SU-DHL-6 (cell line): ENCODE measurements at regions not wholly inside any gene's neighbourhood (a gene's known extent, or its start where the extent isn't known, plus 50 kb on each side); places are given as distances from the start of the nearest gene placed in this dataset.

Experiments used
- H2AFZ ChIP-seq: fragments of 200-600 bp; sonication (generic); 2 replicates; pipeline ENCODE4 v1.6.1; 2014; ENCODE audit warnings: low read depth, mild to moderate bottlenecking, moderate library complexity, mixed read lengths, antibody characterized with exemption, low read length; ENCODE audit not compliant: severe bottlenecking
- H3F3A ChIP-seq: fragments of 200-600 bp; shearing (Covaris generic); 2 replicates; pipeline ENCODE4 v1.6.0; 2016; ENCODE audit warnings: antibody characterized with exemption, mild to moderate bottlenecking; ENCODE audit not compliant: insufficient read depth
- H3K27ac ChIP-seq: fragments of 200-600 bp; sonication (generic); 2 replicates; pipeline ENCODE4 v1.5.1; 2016; ENCODE audit warnings: low read depth, mild to moderate bottlenecking, low read length, moderate library complexity, mixed read lengths
- H3K27me3 ChIP-seq: fragments of 200-600 bp; sonication (generic), shearing (Covaris generic); 2 replicates; pipeline ENCODE4 v1.6.0; 2014; ENCODE audit warnings: mild to moderate bottlenecking, low read length
- H3K36me3 ChIP-seq: fragments of 200-600 bp; sonication (generic); 2 replicates; pipeline ENCODE4 v1.6.1; 2014; ENCODE audit warnings: mild to moderate bottlenecking, low read length, mixed read lengths
- H3K4me2 ChIP-seq: fragments of 300-600, 200-600 bp; shearing (Covaris generic), sonication (generic); 2 replicates; pipeline ENCODE4 v1.6.0; 2014; ENCODE audit warnings: low read length, low read depth, mild to moderate bottlenecking; ENCODE audit not compliant: poor library complexity, severe bottlenecking
- H3K4me3 ChIP-seq: fragments of 200-600 bp; sonication (generic); 2 replicates; pipeline ENCODE4 v1.5.1; 2014; ENCODE audit warnings: antibody characterized with exemption, low read length, mild to moderate bottlenecking, mixed read lengths; ENCODE audit not compliant: insufficient read depth, poor library complexity, severe bottlenecking
- H3K79me2 ChIP-seq: fragments of 200-600 bp; sonication (generic); 2 replicates; pipeline ENCODE4 v1.6.1; 2014; ENCODE audit warnings: mild to moderate bottlenecking, low read length, moderate library complexity; ENCODE audit not compliant: insufficient read depth
- H3K9ac ChIP-seq: fragments of 200-600 bp; sonication (generic); 2 replicates; pipeline ENCODE4 v1.7.0; 2014; ENCODE audit warnings: mild to moderate bottlenecking, low read length
- H3K9me2 ChIP-seq: fragments of 200-600 bp; sonication (generic); replicated peaks from 2 replicates; pipeline ENCODE4 v1.6.1; 2014; ENCODE audit warnings: low read length; ENCODE audit not compliant: insufficient read depth
- H3K9me3 ChIP-seq: fragments of 200-600 bp; sonication (generic); 2 replicates; pipeline ENCODE4 v1.6.1; 2014; ENCODE audit warnings: low read length, mixed read lengths; ENCODE audit not compliant: insufficient read depth
- H4K20me1 ChIP-seq: fragments of 200-600 bp; sonication (generic); 2 replicates; pipeline ENCODE4 v1.6.1; 2014; ENCODE audit warnings: low read depth, mild to moderate bottlenecking, antibody characterized with exemption, low read length, moderate library complexity, mixed read lengths
- CTCF ChIP-seq: fragments of 200-600 bp; sonication (generic); IDR thresholded peaks from one replicate; pipeline ENCODE4 v1.5.1; 2017; ENCODE audit warnings: antibody characterized with exemption, mild to moderate bottlenecking, low read length, moderate library complexity; ENCODE audit not compliant: insufficient read depth, poor library complexity, severe bottlenecking
- EZH2phosphoT487 ChIP-seq: fragments of 200-600 bp; sonication (generic), shearing (Covaris generic); conservative IDR thresholded peaks from 2 replicates; pipeline ENCODE4 v1.6.1; 2018; ENCODE audit warnings: mild to moderate bottlenecking, antibody characterized with exemption, low read length, moderate library complexity, mixed read lengths

DNA sequence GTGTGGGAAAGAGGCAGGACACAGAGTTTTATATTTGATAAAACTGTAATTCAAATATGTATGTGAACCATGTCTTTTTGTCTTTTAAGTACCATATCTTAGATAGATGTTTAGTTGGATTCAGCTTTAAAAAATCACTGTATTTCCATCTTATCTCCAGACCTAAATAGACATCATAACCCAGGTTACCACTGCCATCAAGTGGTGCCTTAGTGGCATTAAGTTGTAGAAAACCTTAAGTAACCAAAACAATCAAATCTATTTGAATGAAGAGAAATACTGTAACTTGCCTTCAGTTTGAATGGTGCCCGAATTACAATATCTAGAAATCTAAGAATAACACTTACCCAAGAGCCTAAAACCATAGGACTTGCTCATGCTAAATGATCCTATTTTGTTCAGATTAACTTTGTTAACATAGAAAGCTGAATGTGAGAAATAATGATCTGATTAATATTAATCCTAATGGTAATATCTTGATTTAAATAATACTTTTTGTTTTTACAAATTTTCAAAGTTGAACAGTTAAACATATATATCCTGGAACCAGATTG lies 92.5 kb upstream of the MAP2 start:
- TF ChIP-seq CTCF: no peak
- TF ChIP-seq EZH2phosphoT487: no peak
- H3K4me2 ChIP-seq: no peak overlapping the region
- H3K9me3 ChIP-seq: no peaks in the 10 kb centered on the region
- H2AFZ ChIP-seq: no peak overlapping the region
- H3F3A ChIP-seq: no peaks in the 10 kb centered on the region
- no peaks in the 10 kb centered on the region for H4K20me1 ChIP-seq
- H3K9ac ChIP-seq: no peak overlapping the region
- no peaks in the 10 kb centered on the region for H3K79me2 ChIP-seq
- H3K27ac ChIP-seq: no peak overlapping the region
- H3K27me3 ChIP-seq: no peaks in the 10 kb centered on the region
- H3K36me3 ChIP-seq: no peaks in the 10 kb centered on the region
- H3K9me2 ChIP-seq: no peaks in the 10 kb centered on the region
- H3K4me3 ChIP-seq: no peak overlapping the region

GRCh38 chr2:209334188-209335017 lies 89.4 kb upstream of the MAP2 start:
- Histone ChIP-seq H3K4me2 (no peak overlapping the region), H3K9me3 (no peaks in the 10 kb centered on the region), H2AFZ (no peak overlapping the region), H3K9me2 (no peaks in the 10 kb centered on the region), H3K79me2 (no peaks in the 10 kb centered on the region), H3K27me3 (no peaks in the 10 kb centered on the region), H3K4me3 (no peak overlapping the region), H3F3A (no peaks in the 10 kb centered on the region), H3K9ac (no peak overlapping the region), H4K20me1 (no peaks in the 10 kb centered on the region), H3K27ac (no peak overlapping the region), H3K36me3 (no peaks in the 10 kb centered on the region)
- peak; percentile 64 for TF ChIP-seq CTCF
- TF ChIP-seq EZH2phosphoT487: no peak

DNA sequence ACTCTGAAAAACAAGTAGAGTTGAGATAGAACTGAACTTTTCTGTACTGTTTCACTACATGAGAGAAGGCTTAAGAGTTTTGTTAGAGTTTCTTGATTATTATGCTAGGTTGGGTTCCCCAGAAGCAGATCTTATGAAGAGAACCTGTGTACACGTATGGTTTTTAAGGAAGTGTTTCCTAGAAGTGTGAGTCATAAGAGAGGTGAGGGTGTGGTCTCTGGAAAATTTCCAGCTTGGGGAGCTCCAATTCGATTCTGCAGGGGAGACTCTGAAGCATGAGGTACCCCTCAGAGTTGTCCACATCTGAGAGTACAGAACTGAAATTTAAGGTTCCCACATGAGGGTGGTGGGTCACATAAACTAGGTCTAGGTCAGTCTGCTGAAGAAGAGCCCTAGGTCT lies 83.3 kb upstream of the MAP2 start:
- Histone ChIP-seq H3K79me2 (no peaks in the 10 kb centered on the region), H3K9me3 (no peaks in the 10 kb centered on the region), H3K36me3 (no peaks in the 10 kb centered on the region), H2AFZ (no peak overlapping the region), H4K20me1 (no peaks in the 10 kb centered on the region), H3F3A (no peaks in the 10 kb centered on the region), H3K27ac (no peak overlapping the region), H3K4me2 (no peak overlapping the region), H3K9me2 (no peaks in the 10 kb centered on the region), H3K27me3 (no peaks in the 10 kb centered on the region), H3K9ac (no peak overlapping the region), H3K4me3 (no peak overlapping the region)
- TF ChIP-seq EZH2phosphoT487 (no peak), CTCF (no peak)
